CD4-positive, alpha-beta T cell treated with Interleukin-17A for 4 hours (primary cell): ENCODE measurements at regions not wholly inside any gene's neighbourhood (a gene's known extent, or its start where the extent isn't known, plus 50 kb on each side); places are given as distances from the start of the nearest gene placed in this dataset.

Experiments used
- DNase-seq: peaks from one replicate; pipeline ENCODE4 v3.0.0-alpha.2; 2020; ENCODE audit warnings: mixed read lengths

GRCh38 chr5:4773827-4774317 is 366.3 kb upstream of the ADAMTS16 start:
- DNase-seq: no peak

- no peak for DNase-seq
These were observed 362.7 kb upstream of the ADAMTS16 start for GRCh38 chr5:4777435-4777834.

- no peak for DNase-seq
These were observed 359.5 kb upstream of the ADAMTS16 start for GRCh38 chr5:4780633-4781032.

DNA sequence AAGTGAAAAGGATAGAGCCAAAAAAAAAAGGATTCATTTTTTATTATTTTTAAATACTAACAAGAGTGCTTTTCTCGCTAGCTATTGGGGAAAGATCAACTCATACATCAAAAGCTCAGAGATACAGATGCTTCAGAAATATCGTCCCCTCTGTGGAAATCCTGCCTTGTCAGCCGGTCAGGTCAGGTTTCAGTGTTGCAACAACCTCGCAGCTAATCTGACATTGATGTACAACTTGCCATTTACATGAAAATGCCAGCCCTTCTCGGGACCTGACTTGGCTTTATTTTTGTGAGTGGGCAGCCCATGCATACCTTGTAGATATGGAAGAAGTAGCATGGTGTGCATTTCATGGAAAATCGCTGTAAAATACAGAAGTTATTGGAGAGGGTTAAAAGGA is 358.8 kb upstream of the ADAMTS16 start:
- no peak for DNase-seq

DNA sequence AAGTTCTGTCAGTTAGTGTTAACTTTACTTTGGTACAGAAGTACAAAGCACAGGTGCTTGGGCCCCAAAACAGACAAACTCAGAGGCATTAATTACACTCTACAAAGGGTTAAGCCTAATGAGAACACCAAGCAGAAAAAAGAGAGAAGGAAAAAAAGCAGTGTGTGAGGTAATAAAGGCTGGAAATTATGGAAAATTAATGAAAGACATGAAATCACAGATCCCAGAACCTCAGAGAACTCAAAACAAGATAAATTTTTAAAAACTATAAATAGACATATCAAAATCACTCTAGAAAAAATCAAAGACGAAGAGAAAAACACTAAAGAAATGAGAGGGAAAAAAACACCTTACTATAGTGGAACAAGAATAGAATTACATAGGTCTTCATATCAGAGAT is 354.2 kb upstream of the ADAMTS16 start:
- no peak for DNase-seq

DNA sequence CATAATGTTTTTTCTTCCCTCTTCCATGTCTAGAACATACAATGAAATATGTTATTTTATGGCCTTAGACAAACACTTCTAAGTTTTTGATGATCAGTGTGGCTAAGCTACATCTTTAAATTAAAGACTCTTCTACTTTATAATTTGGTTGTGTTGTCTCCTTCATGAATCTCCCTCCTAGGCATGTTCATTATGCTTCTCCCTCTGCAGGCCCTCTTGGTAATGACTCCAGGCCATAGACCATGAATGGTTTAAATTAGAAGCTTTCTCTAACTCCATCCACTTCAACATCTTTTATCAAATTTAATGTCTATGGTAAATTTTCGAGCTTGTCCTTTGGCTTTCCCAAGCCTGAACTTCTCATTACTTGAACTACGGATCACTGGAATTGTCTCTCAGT is 342.7 kb upstream of the ADAMTS16 start:
- DNase-seq: no peak

DNA sequence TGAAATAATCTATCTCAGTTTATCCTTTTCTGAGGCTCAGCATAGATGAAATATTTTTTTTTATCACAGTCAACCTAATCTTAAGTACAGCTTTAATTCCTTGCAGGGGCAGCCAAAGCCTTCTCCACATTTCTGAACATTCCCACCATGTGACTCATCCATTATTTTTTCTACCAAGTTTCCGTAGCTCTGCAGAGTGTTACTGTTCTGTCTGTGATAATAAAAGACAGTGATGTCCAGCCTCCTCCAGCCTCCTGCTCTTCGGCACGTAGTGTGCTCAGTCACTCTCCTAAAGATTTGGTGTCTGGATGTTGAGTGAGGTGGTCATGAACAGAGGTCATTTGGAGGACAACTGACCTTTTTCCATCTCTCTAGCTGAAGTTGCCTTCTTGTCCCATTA is 338.1 kb upstream of the ADAMTS16 start:
- DNase-seq: no peak

GRCh38 chr5:4804691-4805360 is 335.3 kb upstream of the ADAMTS16 start:
- DNase-seq: no peak

DNA sequence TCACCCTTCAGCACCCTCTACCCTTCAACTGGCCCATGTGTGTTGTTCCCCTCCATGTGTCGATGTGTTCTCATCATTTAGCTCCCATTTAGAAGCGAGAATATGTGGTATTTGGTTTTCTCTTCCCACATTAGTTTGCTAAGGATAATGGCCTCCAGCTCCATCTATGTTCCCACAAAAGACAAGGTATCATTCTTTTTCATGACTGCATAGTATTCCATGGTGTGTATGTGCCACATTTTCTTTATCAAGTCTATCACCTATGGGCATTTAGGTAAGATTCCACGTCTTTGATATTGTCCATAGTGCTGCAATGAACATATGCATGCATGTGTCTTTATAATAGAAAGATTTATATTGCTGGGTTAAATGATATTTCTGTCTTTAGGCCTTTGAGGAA is 325.1 kb upstream of the ADAMTS16 start:
- DNase-seq: no peak

DNA sequence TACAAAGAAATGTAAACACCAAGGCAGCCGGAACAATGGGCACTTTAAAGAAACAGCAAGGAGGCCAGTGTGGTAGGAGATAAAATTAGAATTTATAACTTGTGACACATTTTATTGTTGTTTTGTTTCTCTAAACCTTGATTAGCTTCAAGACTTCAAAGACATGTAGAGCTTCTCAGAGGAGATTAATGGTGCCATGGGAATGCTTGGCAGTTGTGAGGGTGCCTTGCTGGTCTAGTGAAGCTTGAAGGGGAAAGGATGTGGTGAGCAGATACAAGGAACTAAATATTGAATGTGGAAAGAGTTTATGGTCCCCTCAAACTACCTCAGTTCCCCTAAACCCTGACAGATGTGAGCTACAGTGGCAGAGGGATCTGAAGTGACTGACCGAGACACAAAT is 322.4 kb upstream of the ADAMTS16 start:
- DNase-seq: no peak

GRCh38 chr5:4831325-4831724 is 308.8 kb upstream of the ADAMTS16 start:
- DNase-seq: no peak

DNA sequence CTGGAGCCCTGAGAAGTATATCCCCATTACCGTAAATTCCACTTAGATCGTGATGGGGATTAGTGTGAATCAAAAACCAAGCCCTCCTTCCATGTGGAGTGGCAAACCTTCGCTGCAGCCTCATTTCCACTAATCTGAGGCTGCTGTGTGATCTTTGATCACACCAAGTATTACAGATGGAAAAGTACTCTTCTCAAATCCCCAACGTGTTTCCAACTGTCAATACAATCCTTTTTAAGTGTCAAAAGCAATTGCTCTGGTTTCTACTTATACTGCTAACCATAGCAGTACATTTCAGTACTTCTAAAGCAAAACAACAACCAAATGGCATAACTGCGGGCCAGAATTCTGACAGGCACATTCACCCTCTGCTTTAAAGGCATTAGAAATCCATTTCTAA is 307.7 kb upstream of the ADAMTS16 start:
- no peak for DNase-seq

- no peak for DNase-seq
These were observed 306.9 kb upstream of the ADAMTS16 start for GRCh38 chr5:4833104-4833738.

- no peak for DNase-seq
These were observed 302.6 kb upstream of the ADAMTS16 start for GRCh38 chr5:4837489-4838058.

- DNase-seq: no peak
These were observed 294.9 kb upstream of the ADAMTS16 start for GRCh38 chr5:4845221-4845620.

GRCh38 chr5:4847766-4848165 is 292.4 kb upstream of the ADAMTS16 start:
- no peak for DNase-seq

DNA sequence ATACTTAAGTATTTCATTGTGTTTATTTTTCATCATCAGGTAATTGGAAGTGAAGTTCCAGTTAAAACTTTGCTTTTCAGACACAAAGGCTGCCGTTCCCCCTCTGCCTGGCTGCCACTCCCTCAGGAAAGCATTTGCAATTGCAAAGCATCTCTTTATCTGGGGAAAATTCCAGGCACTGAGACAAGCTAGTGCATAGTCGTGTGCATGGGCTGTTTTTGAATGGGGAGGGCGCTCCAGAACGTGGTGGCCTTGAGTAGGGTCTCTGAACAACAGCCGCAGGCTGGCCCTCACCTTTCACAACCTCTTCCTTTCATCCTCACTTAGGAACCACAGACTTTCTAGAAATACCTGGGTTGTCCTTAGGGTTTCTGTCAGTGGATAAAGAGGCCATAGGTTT is 285.1 kb upstream of the ADAMTS16 start:
- no peak for DNase-seq

GRCh38 chr5:4855880-4856279 is 284.2 kb upstream of the ADAMTS16 start:
- DNase-seq: no peak

DNA sequence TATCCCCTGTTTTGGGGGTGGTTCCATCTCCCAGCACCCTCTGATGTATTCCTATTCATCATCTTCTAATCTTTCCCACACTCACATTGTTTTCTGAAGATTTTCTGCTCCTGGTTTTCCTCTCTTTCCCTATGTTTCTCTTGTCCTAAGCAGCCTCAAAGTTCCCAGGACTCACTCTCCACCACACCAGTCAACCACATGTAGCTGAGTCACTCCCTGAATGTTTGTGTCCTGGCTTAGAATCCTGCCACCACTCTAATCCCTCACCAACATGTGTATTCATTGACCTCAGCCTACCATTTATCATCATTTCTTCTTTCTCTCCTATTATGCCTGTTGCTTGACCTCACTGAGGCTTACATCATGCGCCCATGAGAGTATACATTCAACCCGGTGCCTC is 282.4 kb upstream of the ADAMTS16 start:
- no peak for DNase-seq

DNA sequence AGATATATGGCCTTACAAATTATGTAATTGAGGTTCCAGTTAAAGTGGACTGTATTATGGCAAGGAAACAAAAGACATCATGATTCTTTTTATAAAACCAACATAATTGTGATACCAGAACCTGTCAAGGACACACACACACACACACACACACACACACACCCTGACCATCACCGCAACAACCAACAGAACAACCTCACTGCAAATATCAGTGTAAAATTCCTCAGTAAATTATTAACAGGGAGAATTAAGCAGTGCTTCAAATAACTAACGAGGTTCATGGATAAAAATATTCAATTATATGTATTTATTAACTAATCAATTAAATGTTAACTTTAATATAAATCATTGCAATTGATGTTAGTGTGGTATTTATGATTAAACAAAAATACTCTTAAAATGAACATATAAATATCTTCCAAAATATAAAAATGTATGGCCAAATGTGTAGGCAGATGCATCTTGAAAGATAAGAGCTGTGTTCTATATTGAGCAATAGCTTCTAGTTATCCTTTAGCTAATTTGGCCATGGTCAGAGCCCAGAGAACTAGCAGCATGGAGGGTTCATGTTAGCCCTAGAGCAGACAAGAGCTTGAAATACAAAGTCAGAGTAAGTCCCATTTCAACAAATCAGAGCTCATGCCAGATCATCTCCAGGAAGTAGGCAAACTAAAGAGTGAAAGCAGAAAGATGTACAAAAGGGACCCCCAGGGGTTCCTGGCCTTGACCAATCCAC is 280.5 kb upstream of the ADAMTS16 start:
- DNase-seq: no peak

GRCh38 chr5:4860631-4861030 is 279.5 kb upstream of the ADAMTS16 start:
- no peak for DNase-seq

DNA sequence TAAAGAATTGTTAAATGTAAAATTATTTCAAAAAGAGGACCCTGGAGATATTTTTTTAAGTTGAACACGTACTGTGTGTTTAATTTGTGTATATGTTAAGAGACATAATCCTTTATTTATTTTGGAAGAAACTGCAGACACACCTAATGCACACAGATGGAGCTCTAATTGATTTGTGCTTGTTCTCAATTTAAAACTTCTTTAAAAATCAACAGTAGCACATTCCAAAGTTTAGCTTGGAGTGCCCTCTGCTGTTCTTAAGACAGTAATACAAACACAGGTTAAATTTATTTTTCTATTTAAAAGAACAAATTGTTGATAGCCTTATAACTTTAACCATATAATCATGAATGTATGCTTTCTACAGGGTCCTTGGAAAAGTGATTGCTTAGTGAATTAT is 277.6 kb upstream of the ADAMTS16 start:
- DNase-seq: no peak

GRCh38 chr5:4866131-4866659 is 273.9 kb upstream of the ADAMTS16 start:
- no peak for DNase-seq

GRCh38 chr5:4866817-4867216 is 273.3 kb upstream of the ADAMTS16 start:
- no peak for DNase-seq
